Small intestine (tissue), 7 donors: ENCODE measurements at regions not wholly inside any gene's neighbourhood (a gene's known extent, or its start where the extent isn't known, plus 50 kb on each side); places are given as distances from the start of the nearest gene placed in this dataset.

Source experiments
- DNase-seq, 2 donors: peaks; one replicate each; pipeline versions ENCODE4 v3.0.0 to v3.0.0-alpha.2; 2013
- FAIRE-seq: peaks from 2 replicates; lab custom pipeline; 2012; peaks lifted over from hg19 to GRCh38; lab: Jason Lieb, UNC
- H3K27ac ChIP-seq, 3 donors: one replicate each; pipeline ENCODE4 v1.5.1; 2013; ENCODE audit warnings: low read length in 2 of 3, mild to moderate bottlenecking in 2 of 3, control low read depth in 1 of 3, inconsistent platforms in 1 of 3, low read depth in 1 of 3, moderate library complexity in 1 of 3
- H3K27me3 ChIP-seq, 3 donors: one replicate each; pipeline ENCODE4 v1.6.1; 2013; ENCODE audit warnings: low read length in 3 of 3, inconsistent platforms in 1 of 3; ENCODE audit not compliant: control insufficient read depth in 3 of 3, insufficient read depth in 3 of 3
- H3K36me3 ChIP-seq, 3 donors: one replicate each; pipeline ENCODE4 v1.6.1; 2013; ENCODE audit warnings: low read length in 3 of 3, inconsistent platforms in 1 of 3, low read depth in 1 of 3, mild to moderate bottlenecking in 1 of 3, moderate library complexity in 1 of 3; ENCODE audit not compliant: control insufficient read depth in 3 of 3, insufficient read depth in 2 of 3
- H3K4me1 ChIP-seq, 3 donors: one replicate each; pipeline ENCODE4 v1.6.1; 2013; ENCODE audit warnings: low read length in 2 of 3, inconsistent platforms in 1 of 3, low read depth in 1 of 3, mild to moderate bottlenecking in 1 of 3, moderate library complexity in 1 of 3; ENCODE audit not compliant: control insufficient read depth in 3 of 3, insufficient read depth in 2 of 3
- H3K4me3 ChIP-seq, 3 donors: one replicate each; pipeline ENCODE4 v1.5.1; 2013; ENCODE audit warnings: low read length in 3 of 3, control low read depth in 1 of 3, inconsistent platforms in 1 of 3, low read depth in 1 of 3, mild to moderate bottlenecking in 1 of 3, moderate library complexity in 1 of 3
- H3K9me3 ChIP-seq, 2 donors: one replicate each; pipeline ENCODE4 v1.6.1; 2013; ENCODE audit warnings: low read depth in 1 of 2, low read length in 1 of 2; ENCODE audit not compliant: control insufficient read depth in 2 of 2, insufficient read depth in 1 of 2
- WGBS, 3 donors: extraction: QIAGEN DNeasy Blood & Tissue Kit; methylation state at CpG; one replicate each; pipeline ENCODE4 v1.1.7; 2013; 5-methylcytosine and 5-hydroxymethylcytosine counted together
- donor health status: healthy with polysubstance abuse.
- donor health status: control.
- donor health status: control.
- donor health status: Bipolar disorder and iron deficiency.
- donor health status: healthy.

DNA sequence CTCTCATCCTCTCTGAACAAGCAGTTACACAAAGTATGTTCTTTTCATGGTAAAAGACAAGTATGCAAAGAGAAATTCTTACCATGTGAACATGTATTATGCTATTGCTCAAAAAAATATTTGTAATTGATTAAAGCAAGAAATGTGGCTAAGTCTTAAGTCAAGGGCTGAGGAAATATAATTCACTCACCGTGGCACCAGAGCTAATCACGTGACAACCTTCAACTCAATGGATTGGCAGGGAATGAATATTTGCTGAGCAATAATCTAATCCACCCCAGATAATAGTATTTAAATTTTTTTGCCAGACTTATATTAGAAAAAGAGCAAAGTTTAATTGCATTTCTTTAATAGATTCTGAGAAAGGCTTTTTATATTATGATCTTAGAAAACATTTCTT, 310.2 kb downstream of the HS3ST1 start:
- no peak for DNase-seq
- Histone ChIP-seq H3K9me3 (no peaks in the 10 kb centered on the region), H3K27me3 (no peaks in the 10 kb centered on the region), H3K4me3 (no peak overlapping the region), H3K4me1 (no peaks in the 10 kb centered on the region), H3K27ac (no peak overlapping the region), H3K36me3 (no peaks in the 10 kb centered on the region)
- WGBS, 3 donors: 21 to 73% (median 25%) methylated on average over 2 of the region's 2 CpGs
- FAIRE-seq: no peak

DNA sequence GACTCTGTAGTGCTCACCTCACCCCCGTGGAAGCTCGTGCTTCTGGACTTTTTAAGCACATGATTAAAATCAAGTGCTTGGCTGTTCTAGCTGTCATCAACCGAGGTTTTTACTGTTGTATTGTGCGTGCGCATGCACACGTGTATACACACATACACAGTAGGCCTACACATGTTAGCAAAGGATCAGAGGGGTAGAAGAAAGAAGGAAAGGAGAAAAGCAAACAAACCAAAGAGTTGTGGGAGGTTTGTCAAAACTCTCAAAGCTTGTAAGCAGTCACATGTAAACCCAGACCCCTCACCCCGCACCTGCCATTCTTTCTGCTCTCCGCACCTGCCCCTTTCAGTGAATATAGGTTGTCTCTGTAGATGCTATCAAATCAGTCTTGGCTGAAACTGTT, 311.8 kb downstream of the HS3ST1 start:
- FAIRE-seq (no peak), DNase-seq (no peak)
- H3K4me3 ChIP-seq: no peak overlapping the region
- no peak overlapping the region for H3K27ac ChIP-seq
- no peaks in the 10 kb centered on the region for H3K36me3 ChIP-seq
- WGBS, 3 donors: 69 to 76% (median 73%) methylated on average over 8 of the region's 8 CpGs
- H3K9me3 ChIP-seq: no peaks in the 10 kb centered on the region
- H3K27me3 ChIP-seq: no peaks in the 10 kb centered on the region
- no peaks in the 10 kb centered on the region for H3K4me1 ChIP-seq

DNA sequence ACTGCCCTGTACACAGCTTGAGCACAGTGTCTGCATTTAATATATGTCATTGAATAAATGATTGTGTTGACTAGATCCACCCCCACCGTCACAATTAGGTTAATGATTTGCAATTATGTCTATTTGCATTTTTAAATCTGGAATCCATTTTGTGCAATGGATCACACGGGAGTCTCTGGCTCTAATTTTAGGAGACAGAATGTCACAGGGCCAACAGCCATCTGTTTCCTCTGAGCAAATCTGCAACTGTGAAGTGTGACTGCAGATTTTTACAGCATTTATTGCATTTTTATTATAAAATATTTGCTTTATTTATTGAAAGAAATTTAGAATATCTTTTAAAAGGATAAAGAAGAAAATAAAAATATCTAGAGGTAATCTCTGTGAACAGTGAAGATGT, 316.8 kb downstream of the HS3ST1 start:
- DNase-seq (no peak), FAIRE-seq (no peak)
- Histone ChIP-seq H3K4me3 (no peak overlapping the region), H3K9me3 (peaks cover 0 to 2% of the 10 kb centered on the region in 2 donors), H3K4me1 (no peaks in the 10 kb centered on the region), H3K36me3 (no peaks in the 10 kb centered on the region), H3K27me3 (no peaks in the 10 kb centered on the region), H3K27ac (no peak overlapping the region)
- WGBS, 3 donors: 28 to 31% (median 28%) methylated on average over 2 of the region's 2 CpGs

DNA sequence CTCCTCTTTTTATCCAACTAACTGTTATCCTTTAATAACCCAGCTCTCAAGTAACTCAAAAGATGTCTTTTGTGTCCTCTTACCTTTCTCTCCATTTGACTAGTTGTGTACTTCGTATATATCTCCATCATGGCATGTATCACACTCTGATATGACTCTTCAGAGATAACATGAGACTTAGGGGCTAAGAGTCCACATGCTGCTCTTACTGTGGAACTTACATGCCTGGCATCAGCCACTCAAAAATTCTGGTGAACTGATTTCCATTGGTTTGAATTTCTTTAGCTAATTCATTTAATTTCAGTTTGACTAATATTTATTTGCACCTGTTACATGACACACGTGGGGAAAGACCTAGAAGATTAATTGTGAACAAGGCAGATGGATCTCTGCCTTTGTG, 317.3 kb downstream of the HS3ST1 start:
- Histone ChIP-seq H3K27me3 (no peaks in the 10 kb centered on the region), H3K27ac (no peak overlapping the region), H3K36me3 (no peaks in the 10 kb centered on the region), H3K4me1 (no peaks in the 10 kb centered on the region), H3K9me3 (peaks cover 0 to 2% of the 10 kb centered on the region in 2 donors), H3K4me3 (no peak overlapping the region)
- DNase-seq (no peak), FAIRE-seq (no peak)
- WGBS, 3 donors: 35 to 53% (median 44%) methylated on average over 2 of the region's 2 CpGs

DNA sequence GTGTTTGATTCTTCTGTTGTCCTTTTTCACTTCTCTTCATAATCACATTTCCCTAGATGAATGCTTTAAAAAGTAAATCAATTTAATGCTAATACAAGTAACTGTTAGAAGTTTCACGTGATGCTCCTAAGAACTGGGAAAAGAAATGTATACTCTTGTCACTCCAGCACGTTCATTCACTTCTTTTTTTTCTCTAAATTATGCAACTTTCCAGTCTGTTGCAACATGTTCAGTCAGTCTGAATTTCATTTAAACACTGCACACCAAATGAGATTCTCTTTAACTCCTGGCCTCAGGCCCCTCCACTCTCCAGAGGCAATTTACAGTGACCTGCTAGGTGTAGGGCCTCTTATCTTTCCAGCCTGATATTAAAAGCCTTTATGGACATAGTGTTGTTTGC, 321.9 kb downstream of the HS3ST1 start:
- no peak for FAIRE-seq

DNA sequence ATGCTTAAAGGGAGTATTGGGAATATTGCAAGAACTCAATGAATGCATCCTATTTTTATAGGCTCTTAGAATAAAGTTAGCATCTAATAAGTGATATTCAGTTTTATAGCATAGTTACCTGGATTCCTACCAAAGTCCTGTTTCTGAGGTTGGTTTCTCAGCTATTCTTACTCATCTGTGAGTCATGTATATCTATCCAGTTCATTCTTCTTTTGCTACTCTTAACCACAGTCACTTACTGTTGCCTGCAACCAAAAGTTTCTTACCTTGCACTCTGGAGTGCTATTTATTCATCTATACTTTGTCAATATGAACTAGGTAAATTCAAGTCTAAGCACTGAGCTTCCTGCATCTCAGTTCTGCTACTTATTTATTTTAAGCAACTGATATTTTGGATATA, 322.5 kb downstream of the HS3ST1 start:
- no peak overlapping the region for H3K4me3 ChIP-seq
- DNase-seq: no peak
- H3K36me3 ChIP-seq: no peaks in the 10 kb centered on the region
- H3K9me3 ChIP-seq: peaks cover 0 to 2% of the 10 kb centered on the region in 2 donors
- H3K27ac ChIP-seq: no peak overlapping the region
- FAIRE-seq: no peak
- H3K27me3 ChIP-seq: no peaks in the 10 kb centered on the region
- H3K4me1 ChIP-seq: no peaks in the 10 kb centered on the region

More for the DNA sequence above, 321.9 kb downstream of the HS3ST1 start:
- WGBS, 3 donors: 49 to 63% (median 59%) methylated on average over 2 of the region's 2 CpGs
- Histone ChIP-seq H3K27ac (no peak overlapping the region), H3K27me3 (no peaks in the 10 kb centered on the region), H3K4me3 (no peak overlapping the region), H3K4me1 (no peaks in the 10 kb centered on the region), H3K36me3 (no peaks in the 10 kb centered on the region), H3K9me3 (peaks cover 0 to 2% of the 10 kb centered on the region in 2 donors)
- no peak for DNase-seq

DNA sequence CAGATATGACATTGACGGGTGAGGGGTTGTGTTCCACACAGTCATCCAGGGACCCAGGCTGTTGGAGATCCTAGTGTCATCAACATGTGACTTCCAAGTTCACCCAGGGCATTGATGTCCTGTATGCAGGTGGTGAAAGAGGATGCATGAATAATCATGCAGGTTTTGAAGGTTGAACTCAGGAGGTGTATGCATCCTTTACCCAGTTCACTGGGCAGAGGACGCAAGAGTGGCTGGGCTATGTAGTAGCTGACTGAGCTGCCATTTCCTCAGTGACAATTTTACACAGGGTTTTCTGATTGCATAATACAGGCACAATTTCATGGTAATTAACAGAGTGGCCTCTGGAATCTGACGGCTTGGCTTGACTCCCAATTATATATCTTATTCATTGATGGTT, 323.0 kb downstream of the HS3ST1 start:
- WGBS, 3 donors: 43 to 59% (median 53%) methylated on average over 3 of the region's 3 CpGs
- Histone ChIP-seq H3K9me3 (peaks cover 0 to 2% of the 10 kb centered on the region in 2 donors), H3K36me3 (no peaks in the 10 kb centered on the region), H3K27ac (no peak overlapping the region), H3K27me3 (no peaks in the 10 kb centered on the region), H3K4me3 (no peak overlapping the region), H3K4me1 (no peaks in the 10 kb centered on the region)
- FAIRE-seq: no peak
- no peak for DNase-seq

DNA sequence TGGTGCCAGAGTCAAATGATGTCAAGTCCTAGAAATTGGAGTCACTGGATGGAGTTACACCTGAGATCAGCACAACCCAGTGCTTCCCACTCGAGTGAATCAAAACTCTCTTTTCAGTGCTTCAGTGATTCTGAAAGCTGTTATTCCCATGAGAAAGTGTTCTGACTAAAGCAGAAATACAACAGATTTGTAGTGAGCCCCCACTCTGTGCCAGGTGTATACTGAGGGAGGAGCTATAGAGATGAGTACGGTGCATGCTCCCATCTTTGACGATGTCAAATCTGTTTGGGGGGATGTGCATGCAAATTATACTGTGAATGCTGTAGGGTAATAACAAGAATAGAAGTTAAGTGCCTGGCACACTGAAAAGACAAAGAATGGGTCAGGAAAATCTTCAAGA, 330.2 kb downstream of the HS3ST1 start:
- FAIRE-seq (no peak), DNase-seq (no peak)
- no peak overlapping the region for H3K27ac ChIP-seq
- H3K27me3 ChIP-seq: no peaks in the 10 kb centered on the region
- no peak overlapping the region for H3K4me3 ChIP-seq
- 80 to 85% (median 84%) methylated on average over 3 of the region's 3 CpGs for WGBS, 3 donors
- no peaks in the 10 kb centered on the region for H3K9me3 ChIP-seq
- no peaks in the 10 kb centered on the region for H3K36me3 ChIP-seq
- peaks cover 0 to 2% (median 0%) of the 10 kb centered on the region in 3 donors for H3K4me1 ChIP-seq

DNA sequence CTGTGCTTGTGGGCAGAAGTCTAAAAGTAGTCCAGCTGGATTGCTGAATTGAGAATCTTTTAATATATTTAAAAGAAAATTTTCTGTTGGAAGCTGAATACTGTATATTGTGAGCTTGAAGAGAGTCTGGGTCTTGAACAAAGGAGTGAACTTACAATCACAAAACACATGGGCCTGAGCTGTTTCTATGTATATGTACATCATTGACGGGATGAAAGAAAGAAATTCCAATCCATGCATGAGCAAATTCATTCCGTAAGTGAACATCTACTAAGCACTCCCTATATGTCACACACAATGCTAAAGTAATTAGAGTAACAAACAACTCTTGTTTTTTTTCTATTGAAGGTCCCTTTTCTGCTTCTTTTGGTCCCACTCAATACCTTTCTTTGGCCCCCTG, 331.0 kb downstream of the HS3ST1 start:
- no peak for DNase-seq
- H3K9me3 ChIP-seq: no peaks in the 10 kb centered on the region
- no peak for FAIRE-seq
- H3K27me3 ChIP-seq: no peaks in the 10 kb centered on the region
- H3K4me1 ChIP-seq: peaks cover 0 to 2% (median 0%) of the 10 kb centered on the region in 3 donors
- no peaks in the 10 kb centered on the region for H3K36me3 ChIP-seq
- H3K27ac ChIP-seq: no peak overlapping the region
- 88 to 95% (median 91%) methylated on average over 2 of the region's 2 CpGs for WGBS, 3 donors
- no peak overlapping the region for H3K4me3 ChIP-seq
